Gastroesophageal sphincter (tissue), 4 donors: ENCODE measurements at regions not wholly inside any gene's neighbourhood (a gene's known extent, or its start where the extent isn't known, plus 50 kb on each side); places are given as distances from the start of the nearest gene placed in this dataset.

Source experiments
- ATAC-seq: fragments of 150-250 bp; one replicate; pipeline ENCODE4 v1.9.1; 2016; ENCODE audit warnings: mild to moderate bottlenecking, moderate library complexity
- H3K27ac ChIP-seq, 4 donors: fragments of 200-600 bp; sonication (generic) in 3 of 4; 1 replicate in 3 of 4; 2 replicates in 1 of 4; pipeline ENCODE4 v1.5.1; 2016 to 2019
- H3K27me3 ChIP-seq: fragments of 200-600 bp; sonication (generic); one replicate; pipeline ENCODE4 v1.5.1; 2019
- H3K36me3 ChIP-seq, 2 donors: fragments of 200-600 bp; sonication (generic); one replicate each; pipeline ENCODE4 v1.5.1; 2019; ENCODE audit warnings: control low read depth in 1 of 2
- H3K4me1 ChIP-seq, 3 donors: fragments of 200-600 bp; sonication (generic); 1 replicate in 2 of 3; 2 replicates in 1 of 3; pipeline ENCODE4 v1.5.1; 2016 to 2019; ENCODE audit warnings: control low read depth in 2 of 3
- H3K4me3 ChIP-seq, 2 donors: fragments of 200-600 bp; sonication (generic); one replicate each; pipeline ENCODE4 v1.5.1; 2019; ENCODE audit warnings: mild to moderate bottlenecking in 1 of 2, moderate library complexity in 1 of 2
- H3K9me3 ChIP-seq, 3 donors: fragments of 200-600 bp; sonication (generic); one replicate each; pipeline ENCODE4 v1.5.1; 2017 to 2019; ENCODE audit warnings: control low read depth in 2 of 3
- CTCF ChIP-seq, 4 experiments: fragments of 200-600 bp in 2 of 4; fragments of 450-650 bp in 2 of 4; sonication (generic) in 1 of 4; IDR thresholded peaks; one replicate each; pipeline ENCODE4 v1.5.1; 2017 to 2019; ENCODE audit warnings: antibody characterized with exemption in 4 of 4, mild to moderate bottlenecking in 2 of 4, moderate library complexity in 2 of 4
- EP300 ChIP-seq: sonication (generic); formaldehyde crosslinking; IDR thresholded peaks from one replicate; pipeline ENCODE4 v1.6.1; 2017; ENCODE audit warnings: antibody characterized with exemption, mild to moderate bottlenecking
- POLR2A ChIP-seq, 2 donors: fragments of 450-650 bp; IDR thresholded peaks; one replicate each; pipeline ENCODE4 v1.6.1; 2017; ENCODE audit warnings: antibody characterized with exemption in 2 of 2, mild to moderate bottlenecking in 2 of 2, moderate library complexity in 1 of 2
- POLR2AphosphoS5 ChIP-seq: sonication (generic); formaldehyde crosslinking; IDR thresholded peaks from one replicate; pipeline ENCODE4 v1.6.1; 2017; ENCODE audit warnings: antibody characterized with exemption
- WGBS, 2 donors: methylation state at CpG; one replicate each; pipeline ENCODE4 v1.1.5; 2018; ENCODE audit warnings: low coverage in 1 of 2; 5-methylcytosine and 5-hydroxymethylcytosine counted together

- 59 to 70% methylated on average over 5 of the region's 7 CpGs for WGBS, 2 donors
- Histone ChIP-seq H3K4me3 (no peak overlapping the region), H3K27ac (no peak overlapping the region), H3K27me3 (peaks cover 61% of the 10 kb centered on the region), H3K4me1 (no peaks in the 10 kb centered on the region), H3K36me3 (no peaks in the 10 kb centered on the region), H3K9me3 (peaks cover 0 to 13% (median 0%) of the 10 kb centered on the region in 3 donors)
- no peak for TF ChIP-seq POLR2A (IDR thresholded peaks at IDR 0.05)
- no peak for TF ChIP-seq CTCF (IDR thresholded peaks at IDR 0.05)
- no peak for TF ChIP-seq EP300
- no peak for TF ChIP-seq POLR2AphosphoS5
- no peak for ATAC-seq
These were observed 433.4 kb downstream of the BRD1 start for GRCh38 chr22:49394116-49394785.

- H3K36me3 ChIP-seq: no peaks in the 10 kb centered on the region
- TF ChIP-seq CTCF (IDR thresholded peaks at IDR 0.05) (no peak), EP300 (no peak), POLR2A (IDR thresholded peaks at IDR 0.05) (no peak), POLR2AphosphoS5 (no peak)
- ATAC-seq: no peak
- H3K4me1 ChIP-seq: no peaks in the 10 kb centered on the region
- no peak overlapping the region for H3K27ac ChIP-seq
- H3K4me3 ChIP-seq: no peak overlapping the region
- WGBS, 2 donors: 60 to 83% methylated on average over 1 to 7 of the region's 7 CpGs
- peaks cover 61% of the 10 kb centered on the region for H3K27me3 ChIP-seq
- peaks cover 0 to 13% (median 0%) of the 10 kb centered on the region in 3 donors for H3K9me3 ChIP-seq
These were observed 434.1 kb downstream of the BRD1 start for GRCh38 chr22:49393526-49393925.

- Histone ChIP-seq H3K27ac (no peak overlapping the region), H3K27me3 (peaks cover 59% of the 10 kb centered on the region), H3K4me1 (no peaks in the 10 kb centered on the region), H3K9me3 (peaks cover 0 to 13% (median 0%) of the 10 kb centered on the region in 3 donors), H3K4me3 (no peak overlapping the region), H3K36me3 (no peaks in the 10 kb centered on the region)
- ATAC-seq: no peak
- WGBS, 2 donors: 40 to 66% methylated on average over 2 to 11 of the region's 12 CpGs
- TF ChIP-seq CTCF (IDR thresholded peaks at IDR 0.05): no peak
- TF ChIP-seq EP300: no peak
- no peak for TF ChIP-seq POLR2AphosphoS5
- TF ChIP-seq POLR2A (IDR thresholded peaks at IDR 0.05): no peak
These were observed 434.7 kb downstream of the BRD1 start for GRCh38 chr22:49392841-49393510.

- WGBS, 2 donors: 88% methylated on average over 4 of the region's 6 CpGs; no CpG with 5 or more reads in 1 of the 2 donors
- peaks cover 56% of the 10 kb centered on the region for H3K27me3 ChIP-seq
- no peak overlapping the region for H3K4me3 ChIP-seq
- H3K4me1 ChIP-seq: no peaks in the 10 kb centered on the region
- TF ChIP-seq EP300 (no peak), CTCF (IDR thresholded peaks at IDR 0.05) (no peak), POLR2AphosphoS5 (no peak), POLR2A (IDR thresholded peaks at IDR 0.05) (no peak)
- ATAC-seq: no peak
- peaks cover 0 to 13% (median 0%) of the 10 kb centered on the region in 3 donors for H3K9me3 ChIP-seq
- no peaks in the 10 kb centered on the region for H3K36me3 ChIP-seq
- H3K27ac ChIP-seq: no peak overlapping the region
These were observed 435.4 kb downstream of the BRD1 start for GRCh38 chr22:49392247-49392646.

GRCh38 chr22:49391436-49391835 is 436.2 kb downstream of the BRD1 start:
- WGBS, 2 donors: 100% methylated on average over 1 of the region's 18 CpGs; no CpG with 5 or more reads in 1 of the 2 donors
- Histone ChIP-seq H3K9me3 (peaks cover 0 to 13% (median 0%) of the 10 kb centered on the region in 3 donors), H3K4me1 (no peaks in the 10 kb centered on the region), H3K27ac (no peak overlapping the region), H3K36me3 (no peaks in the 10 kb centered on the region), H3K4me3 (no peak overlapping the region), H3K27me3 (peaks cover 51% of the 10 kb centered on the region)
- no peak for TF ChIP-seq POLR2AphosphoS5
- TF ChIP-seq EP300: no peak
- TF ChIP-seq CTCF (IDR thresholded peaks at IDR 0.05): no peak
- TF ChIP-seq POLR2A (IDR thresholded peaks at IDR 0.05): no peak
- no peak for ATAC-seq
